Esophagus squamous epithelium (tissue), 5 donors: ENCODE measurements at regions not wholly inside any gene's neighbourhood (a gene's known extent, or its start where the extent isn't known, plus 50 kb on each side); places are given as distances from the start of the nearest gene placed in this dataset.
A peak's percentile ranks its signal among the peaks of the same experiment; 100 is the strongest.

ENCODE experiments used
- DNase-seq: peaks from one replicate; lab custom pipeline; 2025; lab: John Stamatoyannopoulos, UW
- H3K27ac ChIP-seq, 4 donors: fragments of 200-600 bp; sonication (generic); one replicate each; pipeline ENCODE4 v1.5.1; 2016 to 2019; ENCODE audit warnings: mild to moderate bottlenecking in 1 of 4
- H3K27me3 ChIP-seq, 4 donors: fragments of 200-600 bp; sonication (generic); 1 replicate in 3 of 4; 2 replicates in 1 of 4; pipeline versions ENCODE4 v1.5.1 to v1.6.0; 2017 to 2021; ENCODE audit warnings: antibody characterized with exemption in 1 of 4
- H3K36me3 ChIP-seq, 3 donors: fragments of 200-600 bp; sonication (generic); one replicate each; pipeline ENCODE4 v1.5.1; 2016 to 2019
- H3K4me1 ChIP-seq, 3 donors: fragments of 200-600 bp; sonication (generic); one replicate each; pipeline ENCODE4 v1.5.1; 2017 to 2019
- H3K4me3 ChIP-seq, 4 donors: fragments of 200-600 bp; sonication (generic); 1 replicate in 3 of 4; 2 replicates in 1 of 4; pipeline ENCODE4 v1.5.1; 2016 to 2019; ENCODE audit warnings: mild to moderate bottlenecking in 2 of 4, moderate library complexity in 1 of 4
- H3K9me3 ChIP-seq, 3 donors: fragments of 200-600 bp; sonication (generic); one replicate each; pipeline ENCODE4 v1.5.1; 2016 to 2019
- CTCF ChIP-seq, 6 experiments: fragments of 450-650 bp in 4 of 6; fragments of 200-600 bp in 2 of 6; sonication (generic) in 2 of 6; IDR thresholded peaks; one replicate each; pipeline ENCODE4 v1.5.1; 2016 to 2019; ENCODE audit warnings: antibody characterized with exemption in 6 of 6, mild to moderate bottlenecking in 4 of 6, moderate library complexity in 4 of 6
- POLR2A ChIP-seq, 4 donors: fragments of 450-650 bp; IDR thresholded peaks; one replicate each; pipeline ENCODE4 v1.6.1; 2017; ENCODE audit warnings: antibody characterized with exemption in 4 of 4, mild to moderate bottlenecking in 4 of 4, moderate library complexity in 3 of 4
- WGBS, 2 donors: methylation state at CpG; one replicate each; pipeline ENCODE4 v1.1.5; 2018; 5-methylcytosine and 5-hydroxymethylcytosine counted together
- intact Hi-C: fragments of 100-400 bp; cut with DNase I; formaldehyde crosslinking; loops from one replicate; pipeline ENCODE4 v1.15.0; 2022
- donor health status: DM: yes; HTN: yes; CAD: no.

GRCh38 chr7:42606193-42606905, 305.5 kb downstream of the C7orf25 start:
- TF ChIP-seq POLR2A (IDR thresholded peaks at IDR 0.05) (no peak), CTCF (IDR thresholded peaks at IDR 0.05) (no peak)
- Histone ChIP-seq H3K4me3 (no peak overlapping the region), H3K27ac (peak overlapping the region in 1 of 4 donors; percentile 27), H3K4me1 (peaks cover 0 to 8% (median 0%) of the 10 kb centered on the region in 3 donors), H3K36me3 (no peaks in the 10 kb centered on the region), H3K9me3 (no peaks in the 10 kb centered on the region), H3K27me3 (no peaks in the 10 kb centered on the region)
- no peak for DNase-seq
- WGBS, 2 donors = 56 to 61% methylated on average over 3 of the region's 3 CpGs
- intact Hi-C loops = no loop called here

- TF ChIP-seq POLR2A (IDR thresholded peaks at IDR 0.05) (no peak), CTCF (IDR thresholded peaks at IDR 0.05) (no peak)
- intact Hi-C loops = no loop called here
- DNase-seq = no peak
These were observed 306.3 kb downstream of the C7orf25 start for GRCh38 chr7:42605406-42606192.

GRCh38 chr7:42603496-42603895, 308.4 kb downstream of the C7orf25 start:
- no peaks in the 10 kb centered on the region for H3K9me3 ChIP-seq
- H3K36me3 ChIP-seq = no peaks in the 10 kb centered on the region
- DNase-seq = no peak
- no peaks in the 10 kb centered on the region for H3K27me3 ChIP-seq
- intact Hi-C loops = no loop called here
- H3K27ac ChIP-seq = no peak overlapping the region
- no peak for TF ChIP-seq POLR2A (IDR thresholded peaks at IDR 0.05)
- TF ChIP-seq CTCF (IDR thresholded peaks at IDR 0.05) = no peak
- 67 to 83% methylated on average over 2 of the region's 2 CpGs for WGBS, 2 donors
- peaks cover 0 to 7% (median 0%) of the 10 kb centered on the region in 3 donors for H3K4me1 ChIP-seq
- no peak overlapping the region for H3K4me3 ChIP-seq

More at GRCh38 chr7:42605406-42606192, 306.3 kb downstream of the C7orf25 start:
- Histone ChIP-seq H3K9me3 (no peaks in the 10 kb centered on the region), H3K36me3 (no peaks in the 10 kb centered on the region), H3K4me1 (peaks cover 0 to 7% (median 0%) of the 10 kb centered on the region in 3 donors), H3K27me3 (no peaks in the 10 kb centered on the region), H3K27ac (peak overlapping the region in 1 of 4 donors; percentile 27), H3K4me3 (no peak overlapping the region)
- WGBS, 2 donors = 57 to 79% methylated on average over 7 of the region's 7 CpGs

- Histone ChIP-seq H3K9me3 (peaks cover 0 to 7% (median 0%) of the 10 kb centered on the region in 3 donors), H3K27me3 (no peaks in the 10 kb centered on the region), H3K27ac (no peak overlapping the region), H3K4me3 (no peak overlapping the region), H3K36me3 (no peaks in the 10 kb centered on the region), H3K4me1 (peaks cover 0 to 14% (median 0%) of the 10 kb centered on the region in 3 donors)
- intact Hi-C loops = no loop called here
- DNase-seq = no peak
- no peak for TF ChIP-seq CTCF (IDR thresholded peaks at IDR 0.05)
- TF ChIP-seq POLR2A (IDR thresholded peaks at IDR 0.05) = no peak
- 36 to 50% methylated on average over 3 of the region's 3 CpGs for WGBS, 2 donors
These were observed 314.6 kb downstream of the C7orf25 start for GRCh38 chr7:42597300-42597699.

- H3K27ac ChIP-seq = no peak overlapping the region
- no peak for TF ChIP-seq CTCF (IDR thresholded peaks at IDR 0.05)
- no peak for TF ChIP-seq POLR2A (IDR thresholded peaks at IDR 0.05)
- peaks cover 0 to 14% (median 0%) of the 10 kb centered on the region in 3 donors for H3K4me1 ChIP-seq
- no peaks in the 10 kb centered on the region for H3K36me3 ChIP-seq
- no peaks in the 10 kb centered on the region for H3K27me3 ChIP-seq
- intact Hi-C loops = no loop called here
- DNase-seq = no peak
- peaks cover 0 to 13% (median 0%) of the 10 kb centered on the region in 3 donors for H3K9me3 ChIP-seq
- no peak overlapping the region for H3K4me3 ChIP-seq
These were observed 315.1 kb downstream of the C7orf25 start for GRCh38 chr7:42596737-42597136.
